ENCODE measurements at regions not wholly inside any gene's neighbourhood (a gene's known extent, or its start where the extent isn't known, plus 50 kb on each side); places are given as distances from the start of the nearest gene placed in this dataset.

DNA sequence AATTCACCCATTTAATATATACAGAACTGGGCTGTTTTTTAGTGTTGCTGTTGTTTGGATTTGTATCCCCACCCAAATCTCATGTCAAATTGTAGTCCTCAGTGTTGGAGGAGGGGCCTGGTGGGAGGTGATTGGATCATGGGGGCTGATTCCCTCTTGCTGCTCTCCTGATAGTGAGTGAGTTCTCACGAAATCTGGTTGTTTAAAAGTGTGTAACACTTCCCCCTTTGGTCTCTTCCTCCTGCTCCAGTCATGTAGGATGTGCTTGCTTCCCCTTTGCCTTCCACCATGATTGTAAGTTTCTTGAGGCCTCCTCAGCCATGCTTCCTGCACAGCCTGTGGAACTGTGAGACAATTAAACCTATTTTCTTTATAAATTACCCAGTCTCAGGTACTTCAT, 141.6 kb upstream of the AADAT start:
- TF ChIP-seq ZNF274 (IDR thresholded peaks at IDR 0.05; ENCODE audit: low read depth, low read length) (no peak), SUZ12 (IDR thresholded peaks at IDR 0.05; ENCODE audit: extremely low read depth, insufficient read depth, insufficient read length) (no peak), YY1 (IDR thresholded peaks at IDR 0.05; ENCODE audit: insufficient read depth, insufficient read length) (no peak)
- Histone ChIP-seq H3K9ac (ENCODE audit: insufficient read length, low read depth) (no peak overlapping the region), H3K36me3 (ENCODE audit: insufficient read depth, insufficient read length, low read length) (no peaks in the 10 kb centered on the region), H3K4me3 (ENCODE audit: insufficient read length, low read depth) (no peak overlapping the region), H3K4me1 (ENCODE audit: insufficient read depth, insufficient read length) (no peaks in the 10 kb centered on the region), H3K9me3 (ENCODE audit: insufficient read depth, low read length) (no peaks in the 10 kb centered on the region), H3K27me3 (ENCODE audit: insufficient read depth, insufficient read length) (no peaks in the 10 kb centered on the region)
- no peak for DNase-seq (ENCODE audit: low read depth, low spot score)

DNA sequence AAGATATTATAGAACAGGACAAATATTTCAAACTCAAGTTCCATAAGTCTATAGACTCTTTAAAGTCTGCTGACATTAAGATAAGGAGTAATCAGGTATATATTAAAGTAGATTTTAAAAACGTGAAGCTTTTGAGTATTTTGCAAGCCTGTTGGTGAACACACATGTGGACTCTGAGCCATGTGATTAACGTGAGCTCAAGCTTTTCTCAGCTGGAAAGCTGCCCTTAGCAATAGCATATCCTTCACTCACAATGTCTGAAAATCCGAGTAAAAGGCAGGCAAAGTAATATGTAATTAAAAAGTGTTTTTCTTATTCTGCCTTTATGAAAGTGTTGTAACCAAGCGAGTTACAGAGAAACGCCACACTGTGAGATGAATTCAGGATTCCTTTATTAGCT, 140.5 kb upstream of the AADAT start:
- Histone ChIP-seq H3K9me3 (ENCODE audit: insufficient read depth, low read length) (no peaks in the 10 kb centered on the region), H3K4me1 (ENCODE audit: insufficient read depth, insufficient read length) (no peaks in the 10 kb centered on the region), H3K4me3 (ENCODE audit: insufficient read length, low read depth) (no peak overlapping the region), H3K36me3 (ENCODE audit: insufficient read depth, insufficient read length, low read length) (no peaks in the 10 kb centered on the region), H3K9ac (ENCODE audit: insufficient read length, low read depth) (no peak overlapping the region), H3K27me3 (ENCODE audit: insufficient read depth, insufficient read length) (no peaks in the 10 kb centered on the region)
- DNase-seq (ENCODE audit: low read depth, low spot score): no peak
- TF ChIP-seq SUZ12 (IDR thresholded peaks at IDR 0.05; ENCODE audit: extremely low read depth, insufficient read depth, insufficient read length) (no peak), YY1 (IDR thresholded peaks at IDR 0.05; ENCODE audit: insufficient read depth, insufficient read length) (no peak), ZNF274 (IDR thresholded peaks at IDR 0.05; ENCODE audit: low read depth, low read length) (no peak)

DNA sequence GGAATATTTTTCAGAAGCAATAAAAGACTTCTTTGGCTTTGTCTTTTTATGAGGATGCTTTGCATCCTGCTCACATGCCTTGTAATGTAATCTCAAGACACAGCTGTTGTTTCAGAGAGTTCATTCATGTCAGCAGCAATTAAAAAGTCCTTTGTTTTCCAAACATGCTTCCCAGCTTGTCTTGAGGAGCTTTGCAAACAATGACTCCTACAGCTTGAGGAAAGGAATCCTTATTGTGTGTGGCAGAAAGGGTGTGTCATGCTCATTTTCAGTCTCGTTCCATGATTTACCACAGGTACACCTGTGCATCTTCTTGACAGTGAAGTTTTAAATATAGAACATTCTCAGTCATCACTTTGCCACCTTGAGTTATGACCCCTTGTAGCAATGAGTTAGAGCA, 139.2 kb upstream of the AADAT start:
- H3K4me1 ChIP-seq (ENCODE audit: insufficient read depth, insufficient read length): no peaks in the 10 kb centered on the region
- H3K9me3 ChIP-seq (ENCODE audit: insufficient read depth, low read length): no peaks in the 10 kb centered on the region
- H3K27me3 ChIP-seq (ENCODE audit: insufficient read depth, insufficient read length): no peaks in the 10 kb centered on the region
- H3K4me3 ChIP-seq (ENCODE audit: insufficient read length, low read depth): no peak overlapping the region
- no peak for TF ChIP-seq SUZ12 (IDR thresholded peaks at IDR 0.05; ENCODE audit: extremely low read depth, insufficient read depth, insufficient read length)
- no peak for TF ChIP-seq YY1 (IDR thresholded peaks at IDR 0.05; ENCODE audit: insufficient read depth, insufficient read length)
- TF ChIP-seq ZNF274 (IDR thresholded peaks at IDR 0.05; ENCODE audit: low read depth, low read length): no peak
- no peaks in the 10 kb centered on the region for H3K36me3 ChIP-seq (ENCODE audit: insufficient read depth, insufficient read length, low read length)
- no peak overlapping the region for H3K9ac ChIP-seq (ENCODE audit: insufficient read length, low read depth)
- DNase-seq (ENCODE audit: low read depth, low spot score): no peak

DNA sequence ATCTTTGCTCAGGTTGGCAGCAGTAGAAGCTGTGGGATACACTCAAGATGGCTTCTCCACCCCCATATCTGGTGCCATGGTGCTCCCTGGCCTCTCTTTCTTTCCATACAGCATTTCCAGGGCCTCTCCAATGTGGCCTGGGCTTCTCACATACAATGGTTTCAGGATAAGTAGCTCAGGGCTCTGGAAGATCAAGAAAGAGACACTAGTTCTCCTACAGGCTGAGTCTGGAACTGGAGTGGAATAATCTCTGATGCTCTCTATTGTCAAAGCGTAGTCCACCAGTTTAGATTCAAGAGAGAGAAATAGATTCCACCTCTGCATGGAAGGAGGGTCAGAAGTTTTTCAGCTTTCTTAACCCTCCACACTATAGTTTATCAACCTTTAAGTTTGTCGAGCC, 138.2 kb upstream of the AADAT start:
- TF ChIP-seq SUZ12 (IDR thresholded peaks at IDR 0.05; ENCODE audit: extremely low read depth, insufficient read depth, insufficient read length) (no peak), YY1 (IDR thresholded peaks at IDR 0.05; ENCODE audit: insufficient read depth, insufficient read length) (no peak), ZNF274 (IDR thresholded peaks at IDR 0.05; ENCODE audit: low read depth, low read length) (no peak)
- no peaks in the 10 kb centered on the region for H3K4me1 ChIP-seq (ENCODE audit: insufficient read depth, insufficient read length)
- H3K9me3 ChIP-seq (ENCODE audit: insufficient read depth, low read length): no peaks in the 10 kb centered on the region
- no peak overlapping the region for H3K9ac ChIP-seq (ENCODE audit: insufficient read length, low read depth)
- no peaks in the 10 kb centered on the region for H3K27me3 ChIP-seq (ENCODE audit: insufficient read depth, insufficient read length)
- no peak for DNase-seq (ENCODE audit: low read depth, low spot score)
- H3K36me3 ChIP-seq (ENCODE audit: insufficient read depth, insufficient read length, low read length): no peaks in the 10 kb centered on the region
- no peak overlapping the region for H3K4me3 ChIP-seq (ENCODE audit: insufficient read length, low read depth)

DNA sequence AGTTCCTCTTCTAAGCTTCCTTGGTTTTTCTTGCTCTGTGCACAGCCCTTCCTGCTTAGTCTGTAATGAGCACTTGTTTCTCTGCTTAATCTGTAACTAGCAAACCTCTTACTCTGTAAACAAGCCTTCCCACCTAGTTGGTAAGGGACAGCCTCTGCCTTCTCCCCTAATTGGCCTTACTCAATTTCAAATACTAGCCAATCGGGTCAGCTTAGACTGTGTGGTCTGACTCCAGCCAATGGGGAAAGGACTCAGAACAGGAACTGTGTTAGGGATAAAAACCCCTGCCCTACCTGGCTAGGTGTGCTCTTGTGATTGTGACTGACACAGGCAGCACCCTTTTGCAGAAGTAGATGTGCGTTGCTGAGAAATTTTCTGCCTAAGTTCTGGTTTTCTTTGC, 136.5 kb upstream of the AADAT start:
- TF ChIP-seq ZNF274 (IDR thresholded peaks at IDR 0.05; ENCODE audit: low read depth, low read length) (no peak), YY1 (IDR thresholded peaks at IDR 0.05; ENCODE audit: insufficient read depth, insufficient read length) (no peak), SUZ12 (IDR thresholded peaks at IDR 0.05; ENCODE audit: extremely low read depth, insufficient read depth, insufficient read length) (no peak)
- DNase-seq (ENCODE audit: low read depth, low spot score): no peak
- Histone ChIP-seq H3K9ac (ENCODE audit: insufficient read length, low read depth) (no peak overlapping the region), H3K36me3 (ENCODE audit: insufficient read depth, insufficient read length, low read length) (no peaks in the 10 kb centered on the region), H3K27me3 (ENCODE audit: insufficient read depth, insufficient read length) (no peaks in the 10 kb centered on the region), H3K9me3 (ENCODE audit: insufficient read depth, low read length) (no peaks in the 10 kb centered on the region), H3K4me1 (ENCODE audit: insufficient read depth, insufficient read length) (no peaks in the 10 kb centered on the region), H3K4me3 (ENCODE audit: insufficient read length, low read depth) (no peak overlapping the region)

DNA sequence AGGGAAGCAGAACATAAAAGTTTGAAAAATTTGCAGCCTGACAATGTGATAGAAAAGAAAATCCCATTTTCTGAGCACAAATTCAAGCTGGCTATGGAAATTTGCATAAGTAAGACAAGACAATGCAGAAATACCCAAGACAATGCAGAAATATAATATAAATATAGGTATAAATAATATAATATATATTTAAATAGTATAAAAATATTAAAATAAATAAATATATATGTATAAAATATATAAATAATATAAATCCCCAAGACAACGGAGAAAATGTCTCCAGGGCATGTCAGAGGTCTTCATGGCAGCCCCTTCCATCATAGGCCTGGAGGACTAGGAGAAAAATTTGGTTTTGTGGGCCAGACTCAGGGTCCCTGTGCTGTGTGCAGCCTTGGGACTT, 125.0 kb upstream of the AADAT start:
- H3K9ac ChIP-seq (ENCODE audit: insufficient read length, low read depth): no peak overlapping the region
- no peak for DNase-seq (ENCODE audit: low read depth, low spot score)
- no peak for TF ChIP-seq YY1 (IDR thresholded peaks at IDR 0.05; ENCODE audit: insufficient read depth, insufficient read length)
- no peak for TF ChIP-seq ZNF274 (IDR thresholded peaks at IDR 0.05; ENCODE audit: low read depth, low read length)
- no peak for TF ChIP-seq SUZ12 (IDR thresholded peaks at IDR 0.05; ENCODE audit: extremely low read depth, insufficient read depth, insufficient read length)
- no peaks in the 10 kb centered on the region for H3K4me1 ChIP-seq (ENCODE audit: insufficient read depth, insufficient read length)
- H3K27me3 ChIP-seq (ENCODE audit: insufficient read depth, insufficient read length): no peaks in the 10 kb centered on the region
- no peaks in the 10 kb centered on the region for H3K36me3 ChIP-seq (ENCODE audit: insufficient read depth, insufficient read length, low read length)
- no peaks in the 10 kb centered on the region for H3K9me3 ChIP-seq (ENCODE audit: insufficient read depth, low read length)
- no peak overlapping the region for H3K4me3 ChIP-seq (ENCODE audit: insufficient read length, low read depth)

DNA sequence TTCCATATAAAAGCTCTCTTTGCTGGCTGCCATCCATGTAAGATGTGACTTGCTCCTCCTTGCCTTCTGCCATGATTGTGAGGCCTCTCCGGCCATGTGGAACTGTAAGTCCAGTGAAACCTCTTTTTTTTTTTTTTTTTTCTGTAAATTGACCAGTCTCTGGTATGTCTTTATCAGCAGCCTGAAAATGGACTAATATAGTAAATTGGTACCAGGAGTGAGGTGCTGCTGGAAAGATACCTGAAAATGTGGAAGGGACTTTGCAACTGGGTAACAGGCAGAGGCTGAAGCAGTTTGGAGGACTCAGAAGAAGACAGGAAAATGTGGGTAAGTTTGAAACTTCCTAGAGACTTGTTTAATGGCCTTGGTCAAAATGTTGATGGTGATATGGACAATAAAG, 124.3 kb upstream of the AADAT start:
- Histone ChIP-seq H3K4me3 (ENCODE audit: insufficient read length, low read depth) (no peak overlapping the region), H3K9ac (ENCODE audit: insufficient read length, low read depth) (no peak overlapping the region), H3K4me1 (ENCODE audit: insufficient read depth, insufficient read length) (no peaks in the 10 kb centered on the region), H3K36me3 (ENCODE audit: insufficient read depth, insufficient read length, low read length) (no peaks in the 10 kb centered on the region), H3K9me3 (ENCODE audit: insufficient read depth, low read length) (no peaks in the 10 kb centered on the region), H3K27me3 (ENCODE audit: insufficient read depth, insufficient read length) (no peaks in the 10 kb centered on the region)
- no peak for DNase-seq (ENCODE audit: low read depth, low spot score)
- TF ChIP-seq YY1 (IDR thresholded peaks at IDR 0.05; ENCODE audit: insufficient read depth, insufficient read length): no peak
- no peak for TF ChIP-seq ZNF274 (IDR thresholded peaks at IDR 0.05; ENCODE audit: low read depth, low read length)
- TF ChIP-seq SUZ12 (IDR thresholded peaks at IDR 0.05; ENCODE audit: extremely low read depth, insufficient read depth, insufficient read length): no peak

DNA sequence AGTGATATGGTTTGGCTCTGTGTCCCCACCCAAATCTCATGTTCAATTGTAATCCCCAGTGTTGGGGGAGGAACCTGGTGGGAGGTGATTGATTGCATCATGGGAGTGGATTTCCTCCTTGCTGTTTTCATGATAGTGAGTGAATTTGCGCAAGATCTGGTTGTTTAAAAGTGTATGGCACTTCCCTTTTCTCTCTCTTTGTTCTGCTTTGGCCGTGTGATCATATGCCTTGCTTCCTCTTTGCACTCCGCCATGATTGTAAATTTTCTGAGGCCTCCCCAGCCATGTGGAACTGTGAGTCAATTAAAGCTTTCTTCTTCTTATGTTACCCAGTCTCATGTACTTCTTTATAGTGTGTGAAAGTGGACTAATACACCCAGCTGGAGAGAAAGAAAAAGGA, 113.0 kb upstream of the AADAT start:
- Histone ChIP-seq H3K36me3 (ENCODE audit: insufficient read depth, insufficient read length, low read length) (no peaks in the 10 kb centered on the region), H3K4me3 (ENCODE audit: insufficient read length, low read depth) (no peak overlapping the region), H3K9ac (ENCODE audit: insufficient read length, low read depth) (no peak overlapping the region), H3K27me3 (ENCODE audit: insufficient read depth, insufficient read length) (no peaks in the 10 kb centered on the region), H3K4me1 (ENCODE audit: insufficient read depth, insufficient read length) (no peaks in the 10 kb centered on the region), H3K9me3 (ENCODE audit: insufficient read depth, low read length) (no peaks in the 10 kb centered on the region)
- TF ChIP-seq SUZ12 (IDR thresholded peaks at IDR 0.05; ENCODE audit: extremely low read depth, insufficient read depth, insufficient read length): no peak
- TF ChIP-seq ZNF274 (IDR thresholded peaks at IDR 0.05; ENCODE audit: low read depth, low read length): no peak
- TF ChIP-seq YY1 (IDR thresholded peaks at IDR 0.05; ENCODE audit: insufficient read depth, insufficient read length): no peak
- DNase-seq (ENCODE audit: low read depth, low spot score): no peak

Measured in NT2/D1 (cell line).